K562 (cell line): ENCODE measurements at regions not wholly inside any gene's neighbourhood (a gene's known extent, or its start where the extent isn't known, plus 50 kb on each side); places are given as distances from the start of the nearest gene placed in this dataset.

Experiments
- ATAC-seq: fragments of 200-7000 bp; cut with Tn5 transposase; 3 replicates; pipeline ENCODE4 v1.9.1; 2020; ENCODE audit warnings: moderate library complexity
- BruUV-seq: library from RNA; stranded (reverse); fragments of 400-500 nt; replicated peaks from 2 replicates; lab custom pipeline; 2021; lab: Mats Ljungman, UMichigan
- CTCF ChIA-PET: fragments of 300-600 bp; formaldehyde crosslinking; extraction: SDS; loops from one replicate; lab custom pipeline; 2021; ENCODE audit warnings: low intra/inter-chr PET ratio; lab: Yijun Ruan, JAX
- POLR2A ChIA-PET: fragments of 300-600, 350-650 bp; sonication (Branson Sonifier 250); formaldehyde crosslinking; extraction: SDS; loops from one replicate; lab custom pipeline; 2021; ENCODE audit warnings: antibody characterized with exemption, inconsistent platforms; lab: Yijun Ruan, JAX
- DNase-seq, 4 experiments: peaks; one replicate each; pipeline versions ENCODE4 v3.0.0 to v3.0.0-alpha.2; 2011 to 2018; ENCODE audit warnings: low spot score in 3 of 4, mixed read lengths in 3 of 4; ENCODE audit errors: extremely low read depth in 1 of 4
- FAIRE-seq: peaks from 2 replicates; lab custom pipeline; 2011; peaks lifted over from hg19 to GRCh38; lab: Jason Lieb, UNC
- H2AFZ ChIP-seq: 2 replicates; pipeline ENCODE4 v1.6.0; 2011; ENCODE audit warnings: low read depth, low read length, control low read depth, inconsistent platforms
- H3K27ac ChIP-seq: fragments of 200-600 bp; 3 replicates; pipeline ENCODE4 v1.8.0; 2011; ENCODE audit warnings: low read depth, mild to moderate bottlenecking, control low read depth, inconsistent platforms, low read length, moderate library complexity, mixed read lengths; ENCODE audit errors: extremely low read depth
- H3K27me3 ChIP-seq, 2 experiments: fragments of 300-600 bp in 1 of 2; 2 replicates in 1 of 2; 3 replicates in 1 of 2; pipeline versions ENCODE4 v1.6.0 to v1.8.0; 2011; ENCODE audit warnings: inconsistent platforms in 2 of 2, low read length in 2 of 2, mild to moderate bottlenecking in 1 of 2, mixed read lengths in 1 of 2, moderate library complexity in 1 of 2; ENCODE audit not compliant: control insufficient read depth in 2 of 2, insufficient read depth in 2 of 2
- H3K36me3 ChIP-seq: fragments of 300-600 bp; 3 replicates; pipeline ENCODE4 v1.8.0; 2011; ENCODE audit warnings: mild to moderate bottlenecking, low read length, inconsistent platforms; ENCODE audit not compliant: control insufficient read depth, insufficient read depth
- H3K4me1 ChIP-seq, 2 experiments: fragments of 200-600 bp in 1 of 2; replicated peaks in 1 of 2; 2 replicates in 1 of 2; 3 replicates in 1 of 2; pipeline versions ENCODE4 v1.5.1 to v1.8.0; 2011; ENCODE audit warnings: inconsistent platforms in 2 of 2, low read length in 2 of 2, mild to moderate bottlenecking in 1 of 2, mixed read lengths in 1 of 2, moderate library complexity in 1 of 2; ENCODE audit not compliant: control insufficient read depth in 2 of 2, insufficient read depth in 2 of 2
- H3K4me2 ChIP-seq: 2 replicates; pipeline ENCODE4 v1.6.1; 2011; ENCODE audit warnings: low read length, control low read depth, inconsistent platforms, mixed read lengths; ENCODE audit not compliant: insufficient read depth
- H3K4me3 ChIP-seq: fragments of 200-600 bp; sonication (generic), shearing (Covaris generic); 2 replicates; pipeline ENCODE4 v1.5.1; 2016; ENCODE audit warnings: control low read depth, inconsistent platforms
- H3K79me2 ChIP-seq: fragments of 200-600 bp; 3 replicates; pipeline ENCODE4 v1.8.0; 2011; ENCODE audit warnings: low read length, inconsistent platforms; ENCODE audit not compliant: control insufficient read depth, insufficient read depth
- H3K9ac ChIP-seq, 2 experiments: 2 replicates each; pipeline versions ENCODE4 v1.6.0 to v1.6.1; 2011; ENCODE audit warnings: low read depth in 2 of 2, low read length in 2 of 2, control low read depth in 1 of 2, inconsistent platforms in 1 of 2, mild to moderate bottlenecking in 1 of 2, mixed read lengths in 1 of 2; ENCODE audit not compliant: insufficient read depth in 1 of 2
- H3K9me1 ChIP-seq: one replicate; pipeline ENCODE4 v1.6.0; 2011; ENCODE audit warnings: inconsistent platforms, mild to moderate bottlenecking, low read length, moderate library complexity; ENCODE audit not compliant: control insufficient read depth, insufficient read depth
- H3K9me3 ChIP-seq: replicated peaks from 2 replicates; pipeline ENCODE4 v1.5.1; 2011; ENCODE audit warnings: low read depth, low read length, inconsistent platforms; ENCODE audit not compliant: control insufficient read depth, insufficient read depth
- H4K20me1 ChIP-seq: replicated peaks from 2 replicates; pipeline ENCODE4 v1.6.1; 2011; ENCODE audit warnings: low read length, inconsistent platforms, mixed read lengths; ENCODE audit not compliant: control insufficient read depth, insufficient read depth
- C11orf30 ChIP-seq: fragments of 450-650 bp; IDR thresholded peaks from 2 replicates; pipeline ENCODE4 v1.6.1; 2016; ENCODE audit warnings: low read depth, mild to moderate bottlenecking
- PRPF4 ChIP-seq: fragments of 200-400 bp; formaldehyde crosslinking; IDR thresholded peaks from one replicate; pipeline ENCODE4 v1.6.1; 2017; ENCODE audit warnings: low read length, low read depth, mild to moderate bottlenecking; ENCODE audit not compliant: insufficient read depth, poor library complexity, severe bottlenecking
- SMAD1 ChIP-seq: fragments of 150-350 bp; IDR thresholded peaks from 2 replicates; pipeline ENCODE4 v1.6.1; 2014; ENCODE audit warnings: low read length, low read depth; ENCODE audit not compliant: partially characterized antibody
- XRCC5 ChIP-seq: fragments of 200-400 bp; formaldehyde crosslinking; IDR thresholded peaks from 2 replicates; pipeline ENCODE4 v1.6.1; 2017; ENCODE audit warnings: low read depth, mild to moderate bottlenecking, low read length
- WGBS: fragments of 100-300 bp; shearing (Covaris generic); methylation state at CpG from one replicate; pipeline ENCODE4 v1.1.6; 2016; ENCODE audit warnings: low coverage, mixed read lengths; ENCODE audit not compliant: insufficient coverage; ENCODE audit errors: missing lambda C conversion rate; 5-methylcytosine and 5-hydroxymethylcytosine counted together
- in situ Hi-C: fragments of 300-500 bp; cut with MboI; formaldehyde crosslinking; loops from 4 replicates; pipeline ENCODE4 v1.15.0; 2018; ENCODE audit warnings: inconsistent platforms, mixed read lengths
- intact Hi-C: fragments of 100-400 bp; cut with micrococcal nuclease; formaldehyde crosslinking; loops from 2 replicates; pipeline ENCODE4 v1.14.2; 2022
- TF ChIP-seq, protein P1 (sequence below), 3 experiments: IDR thresholded peaks in 2 of 3; conservative IDR thresholded peaks in 1 of 3; 2 replicates each; pipeline ENCODE4 v1.5.1; 2011 to 2012; ENCODE audit warnings: low read length in 3 of 3, mild to moderate bottlenecking in 3 of 3, control low read depth in 2 of 3, improper control_type of control experiment in 1 of 3, inconsistent platforms in 1 of 3, low read depth in 1 of 3, mixed read lengths in 1 of 3, moderate library complexity in 1 of 3; ENCODE audit not compliant: insufficient read depth in 2 of 3
- TF ChIP-seq, protein P2 (sequence below), 3 experiments: fragments of 200-800 bp in 1 of 3; fragments of 250-450 bp in 1 of 3; fragments of 450-650 bp in 1 of 3; sonication (Bioruptor Pico) in 1 of 3; sonication (Bioruptor generic) in 1 of 3; formaldehyde crosslinking in 1 of 3; IDR thresholded peaks; 2 replicates each; pipeline versions ENCODE4 v1.6.1 to v1.8.0; 2016 to 2022; ENCODE audit warnings: mild to moderate bottlenecking in 2 of 3, missing genetic modification characterization in 2 of 3, missing compliant biosample characterization in 1 of 3, moderate library complexity in 1 of 3

DNA sequence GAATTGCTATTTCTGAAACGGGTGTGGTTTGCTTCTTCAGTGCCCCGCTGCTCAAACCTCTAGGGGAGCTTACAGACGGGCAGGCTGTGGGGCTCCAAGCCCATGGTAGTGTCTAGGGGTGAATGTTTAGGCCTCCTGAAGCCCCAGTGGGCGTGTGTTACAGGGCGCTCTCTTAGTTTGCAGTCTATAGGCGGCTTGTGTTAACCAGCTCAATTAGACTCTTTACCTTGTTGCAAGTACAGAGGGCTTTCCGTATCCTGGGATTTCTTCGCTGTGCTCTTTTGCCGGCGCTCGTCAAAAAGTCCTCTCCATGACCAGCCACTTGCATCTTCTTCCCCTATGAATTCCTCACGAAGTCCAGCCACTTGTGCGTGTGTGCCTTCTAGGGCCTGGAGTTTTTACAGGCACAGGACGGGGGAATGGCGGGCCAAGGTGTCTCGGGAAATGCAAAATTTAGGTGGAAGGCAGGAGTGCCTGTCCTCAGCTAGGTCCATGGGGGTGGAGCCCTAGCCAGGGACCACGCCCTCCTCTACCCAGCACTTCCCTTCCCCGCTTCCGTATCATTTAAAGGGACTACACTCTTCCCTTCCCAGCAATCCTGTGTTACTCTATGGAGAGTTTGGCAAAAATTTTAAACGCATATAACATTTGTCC lies 94.5 kb downstream of the HTR1B start:
- no peak overlapping the region for H3K4me2 ChIP-seq
- BruUV-seq: no TSS peak
- no peak overlapping the region for H3K9ac ChIP-seq
- no peaks in the 10 kb centered on the region for H3K36me3 ChIP-seq
- DNase-seq (no peak), FAIRE-seq (no peak), ATAC-seq (no peak)
- CTCF ChIA-PET: no interaction called here
- in situ Hi-C loops (no loop called here), intact Hi-C loops (no loop called here)
- no peak overlapping the region for H3K4me3 ChIP-seq
- no peaks in the 10 kb centered on the region for H3K79me2 ChIP-seq
- 1% methylated on average over 20 of the region's 20 CpGs for WGBS
- no peak overlapping the region for H2AFZ ChIP-seq
- H3K4me1 ChIP-seq: no peaks in the 10 kb centered on the region
- no peak overlapping the region for H3K27ac ChIP-seq
- H3K27me3 ChIP-seq: no peaks in the 10 kb centered on the region
- POLR2A ChIA-PET: no interaction called here
- no peaks in the 10 kb centered on the region for H3K9me1 ChIP-seq
- no peaks in the 10 kb centered on the region for H3K9me3 ChIP-seq
- no peaks in the 10 kb centered on the region for H4K20me1 ChIP-seq
- TF ChIP-seq C11orf30 (no peak), PRPF4 (no peak), XRCC5 (no peak), SMAD1 (no peak)
- TF ChIP-seq, protein P1, sequence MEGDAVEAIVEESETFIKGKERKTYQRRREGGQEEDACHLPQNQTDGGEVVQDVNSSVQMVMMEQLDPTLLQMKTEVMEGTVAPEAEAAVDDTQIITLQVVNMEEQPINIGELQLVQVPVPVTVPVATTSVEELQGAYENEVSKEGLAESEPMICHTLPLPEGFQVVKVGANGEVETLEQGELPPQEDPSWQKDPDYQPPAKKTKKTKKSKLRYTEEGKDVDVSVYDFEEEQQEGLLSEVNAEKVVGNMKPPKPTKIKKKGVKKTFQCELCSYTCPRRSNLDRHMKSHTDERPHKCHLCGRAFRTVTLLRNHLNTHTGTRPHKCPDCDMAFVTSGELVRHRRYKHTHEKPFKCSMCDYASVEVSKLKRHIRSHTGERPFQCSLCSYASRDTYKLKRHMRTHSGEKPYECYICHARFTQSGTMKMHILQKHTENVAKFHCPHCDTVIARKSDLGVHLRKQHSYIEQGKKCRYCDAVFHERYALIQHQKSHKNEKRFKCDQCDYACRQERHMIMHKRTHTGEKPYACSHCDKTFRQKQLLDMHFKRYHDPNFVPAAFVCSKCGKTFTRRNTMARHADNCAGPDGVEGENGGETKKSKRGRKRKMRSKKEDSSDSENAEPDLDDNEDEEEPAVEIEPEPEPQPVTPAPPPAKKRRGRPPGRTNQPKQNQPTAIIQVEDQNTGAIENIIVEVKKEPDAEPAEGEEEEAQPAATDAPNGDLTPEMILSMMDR (IDR thresholded peaks at IDR 0.05 in 2 of 3, conservative IDR thresholded peaks at IDR 0.05 in 1 of 3; ENCODE audit: insufficient read depth in 2 of 3, low read depth in 1 of 3, low read length in 3 of 3): no peak
- TF ChIP-seq, protein P2, sequence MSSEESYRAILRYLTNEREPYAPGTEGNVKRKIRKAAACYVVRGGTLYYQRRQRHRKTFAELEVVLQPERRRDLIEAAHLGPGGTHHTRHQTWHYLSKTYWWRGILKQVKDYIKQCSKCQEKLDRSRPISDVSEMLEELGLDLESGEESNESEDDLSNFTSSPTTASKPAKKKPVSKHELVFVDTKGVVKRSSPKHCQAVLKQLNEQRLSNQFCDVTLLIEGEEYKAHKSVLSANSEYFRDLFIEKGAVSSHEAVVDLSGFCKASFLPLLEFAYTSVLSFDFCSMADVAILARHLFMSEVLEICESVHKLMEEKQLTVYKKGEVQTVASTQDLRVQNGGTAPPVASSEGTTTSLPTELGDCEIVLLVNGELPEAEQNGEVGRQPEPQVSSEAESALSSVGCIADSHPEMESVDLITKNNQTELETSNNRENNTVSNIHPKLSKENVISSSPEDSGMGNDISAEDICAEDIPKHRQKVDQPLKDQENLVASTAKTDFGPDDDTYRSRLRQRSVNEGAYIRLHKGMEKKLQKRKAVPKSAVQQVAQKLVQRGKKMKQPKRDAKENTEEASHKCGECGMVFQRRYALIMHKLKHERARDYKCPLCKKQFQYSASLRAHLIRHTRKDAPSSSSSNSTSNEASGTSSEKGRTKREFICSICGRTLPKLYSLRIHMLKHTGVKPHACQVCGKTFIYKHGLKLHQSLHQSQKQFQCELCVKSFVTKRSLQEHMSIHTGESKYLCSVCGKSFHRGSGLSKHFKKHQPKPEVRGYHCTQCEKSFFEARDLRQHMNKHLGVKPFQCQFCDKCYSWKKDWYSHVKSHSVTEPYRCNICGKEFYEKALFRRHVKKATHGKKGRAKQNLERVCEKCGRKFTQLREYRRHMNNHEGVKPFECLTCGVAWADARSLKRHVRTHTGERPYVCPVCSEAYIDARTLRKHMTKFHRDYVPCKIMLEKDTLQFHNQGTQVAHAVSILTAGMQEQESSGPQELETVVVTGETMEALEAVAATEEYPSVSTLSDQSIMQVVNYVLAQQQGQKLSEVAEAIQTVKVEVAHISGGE (CRISPR knock-in tag; IDR thresholded peaks at IDR 0.05): no peak
